ENCODE measurements at regions not wholly inside any gene's neighbourhood (a gene's known extent, or its start where the extent isn't known, plus 50 kb on each side); places are given as distances from the start of the nearest gene placed in this dataset.

- no peak for DNase-seq
- Mint-ChIP-seq H3K27ac (no peak overlapping the region), H3K36me3 (ENCODE audit: low read depth) (no peaks in the 10 kb centered on the region), H3K4me1 (no peaks in the 10 kb centered on the region), H3K9me3 (no peaks in the 10 kb centered on the region), H3K27me3 (peaks cover 3% of the 10 kb centered on the region), H3K4me3 (no peak overlapping the region)
- intact Hi-C loops (cut with micrococcal nuclease), result no loop called here
These were observed 220.4 kb downstream of the RHOU start for GRCh38 chr1:228955691-228956090.

DNA sequence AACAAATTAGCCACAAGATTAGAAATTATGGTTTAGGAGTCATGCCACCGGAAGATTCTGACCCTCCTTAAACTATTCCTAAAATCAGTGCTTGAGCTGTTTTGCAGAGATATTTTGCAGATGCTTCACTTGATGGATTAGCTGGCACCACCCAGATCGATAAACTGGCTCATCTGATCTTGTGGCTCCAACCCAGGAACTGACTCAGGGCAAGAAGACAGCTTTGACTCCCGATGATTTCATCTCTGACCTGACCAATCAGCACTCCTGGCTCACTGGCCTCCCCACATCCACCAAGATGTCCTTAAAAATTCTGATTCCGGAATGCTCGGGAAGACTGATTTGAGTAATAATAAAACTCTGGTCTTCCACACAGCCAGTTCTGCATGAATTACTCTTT lies 221.6 kb downstream of the RHOU start:
- intact Hi-C loops (cut with micrococcal nuclease), result no loop called here
- no peak overlapping the region for H3K27ac Mint-ChIP-seq
- DNase-seq, result no peak
- peaks cover 3% of the 10 kb centered on the region for H3K27me3 Mint-ChIP-seq
- no peak overlapping the region for H3K4me3 Mint-ChIP-seq
- no peaks in the 10 kb centered on the region for H3K9me3 Mint-ChIP-seq
- H3K36me3 Mint-ChIP-seq (ENCODE audit: low read depth), result no peaks in the 10 kb centered on the region
- H3K4me1 Mint-ChIP-seq, result no peaks in the 10 kb centered on the region

- intact Hi-C loops (cut with micrococcal nuclease), result no loop called here
- Mint-ChIP-seq H3K4me3 (no peak overlapping the region), H3K27me3 (peaks cover 3% of the 10 kb centered on the region), H3K36me3 (ENCODE audit: low read depth) (no peaks in the 10 kb centered on the region), H3K27ac (no peak overlapping the region), H3K4me1 (no peaks in the 10 kb centered on the region), H3K9me3 (no peaks in the 10 kb centered on the region)
- DNase-seq, result no peak
These were observed 222.3 kb downstream of the RHOU start for GRCh38 chr1:228957535-228957934.

GRCh38 chr1:228958121-228958520 lies 222.8 kb downstream of the RHOU start:
- Mint-ChIP-seq H3K4me1 (no peaks in the 10 kb centered on the region), H3K27me3 (peaks cover 5% of the 10 kb centered on the region), H3K4me3 (no peak overlapping the region), H3K9me3 (no peaks in the 10 kb centered on the region), H3K36me3 (ENCODE audit: low read depth) (no peaks in the 10 kb centered on the region), H3K27ac (no peak overlapping the region)
- intact Hi-C loops (cut with micrococcal nuclease), result no loop called here
- DNase-seq, result no peak

DNA sequence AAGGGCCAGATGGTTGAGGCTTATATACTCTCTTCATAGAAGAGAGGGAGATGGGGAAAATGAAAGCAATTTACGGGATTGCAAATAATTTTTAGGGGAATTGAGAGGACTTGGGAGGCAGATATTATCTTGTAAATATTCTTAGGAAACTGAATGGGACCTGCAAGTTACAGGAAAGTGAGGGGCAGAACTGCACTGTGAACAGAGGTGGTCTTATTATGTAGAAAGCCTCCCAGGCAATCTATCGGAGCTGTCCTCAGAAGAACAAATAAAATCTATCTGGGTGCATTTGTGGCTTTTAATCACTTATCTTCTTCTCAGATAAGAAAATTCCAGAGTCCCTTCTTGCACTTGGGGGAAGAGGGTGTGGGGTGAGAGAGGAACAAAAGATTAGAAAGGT lies 223.5 kb downstream of the RHOU start:
- Mint-ChIP-seq H3K9me3 (no peaks in the 10 kb centered on the region), H3K4me3 (no peak overlapping the region), H3K27me3 (peaks cover 7% of the 10 kb centered on the region), H3K27ac (no peak overlapping the region), H3K4me1 (no peaks in the 10 kb centered on the region), H3K36me3 (ENCODE audit: low read depth) (no peaks in the 10 kb centered on the region)
- DNase-seq, result no peak
- intact Hi-C loops (cut with micrococcal nuclease), result no loop called here

- Mint-ChIP-seq H3K4me1 (no peaks in the 10 kb centered on the region), H3K27me3 (peaks cover 7% of the 10 kb centered on the region), H3K36me3 (ENCODE audit: low read depth) (no peaks in the 10 kb centered on the region), H3K4me3 (no peak overlapping the region), H3K27ac (no peak overlapping the region), H3K9me3 (no peaks in the 10 kb centered on the region)
- intact Hi-C loops (cut with micrococcal nuclease), result no loop called here
- DNase-seq, result no peak
These were observed 225.4 kb downstream of the RHOU start for GRCh38 chr1:228960705-228961104.

GRCh38 chr1:228961511-228961910 lies 226.2 kb downstream of the RHOU start:
- H3K27me3 Mint-ChIP-seq, result peaks cover 4% of the 10 kb centered on the region
- H3K4me3 Mint-ChIP-seq, result no peak overlapping the region
- DNase-seq, result no peak
- no peaks in the 10 kb centered on the region for H3K4me1 Mint-ChIP-seq
- no peaks in the 10 kb centered on the region for H3K9me3 Mint-ChIP-seq
- intact Hi-C loops (cut with micrococcal nuclease), result no loop called here
- no peak overlapping the region for H3K27ac Mint-ChIP-seq
- H3K36me3 Mint-ChIP-seq (ENCODE audit: low read depth), result no peaks in the 10 kb centered on the region

GRCh38 chr1:228963795-228964177 lies 228.5 kb downstream of the RHOU start:
- DNase-seq, result no peak
- H3K9me3 Mint-ChIP-seq, result no peaks in the 10 kb centered on the region
- H3K4me1 Mint-ChIP-seq, result no peaks in the 10 kb centered on the region
- intact Hi-C loops (cut with micrococcal nuclease), result no loop called here
- peaks cover 4% of the 10 kb centered on the region for H3K27me3 Mint-ChIP-seq
- H3K4me3 Mint-ChIP-seq, result no peak overlapping the region
- no peak overlapping the region for H3K27ac Mint-ChIP-seq
- H3K36me3 Mint-ChIP-seq (ENCODE audit: low read depth), result no peaks in the 10 kb centered on the region

- no peaks in the 10 kb centered on the region for H3K9me3 Mint-ChIP-seq
- no peaks in the 10 kb centered on the region for H3K36me3 Mint-ChIP-seq (ENCODE audit: low read depth)
- H3K4me1 Mint-ChIP-seq, result no peaks in the 10 kb centered on the region
These were observed 229.2 kb downstream of the RHOU start for GRCh38 chr1:228964178-228965089.

GRCh38 chr1:228968891-228969606 lies 233.8 kb downstream of the RHOU start:
- Mint-ChIP-seq H3K4me1 (no peaks in the 10 kb centered on the region), H3K4me3 (no peak overlapping the region), H3K9me3 (no peaks in the 10 kb centered on the region), H3K27ac (no peak overlapping the region), H3K27me3 (peaks cover 3% of the 10 kb centered on the region), H3K36me3 (ENCODE audit: low read depth) (no peaks in the 10 kb centered on the region)
- intact Hi-C loops (cut with micrococcal nuclease), result no loop called here
- DNase-seq, result no peak

More at GRCh38 chr1:228964178-228965089, 229.2 kb downstream of the RHOU start:
- intact Hi-C loops (cut with micrococcal nuclease), result no loop called here
- peaks cover 4% of the 10 kb centered on the region for H3K27me3 Mint-ChIP-seq
- no peak overlapping the region for H3K27ac Mint-ChIP-seq
- no peak for DNase-seq
- no peak overlapping the region for H3K4me3 Mint-ChIP-seq

GRCh38 chr1:228969953-228970800 lies 234.9 kb downstream of the RHOU start:
- peaks cover 3% of the 10 kb centered on the region for H3K27me3 Mint-ChIP-seq
- no peak overlapping the region for H3K27ac Mint-ChIP-seq
- H3K4me3 Mint-ChIP-seq, result no peak overlapping the region
- no peaks in the 10 kb centered on the region for H3K36me3 Mint-ChIP-seq (ENCODE audit: low read depth)
- H3K4me1 Mint-ChIP-seq, result no peaks in the 10 kb centered on the region
- intact Hi-C loops (cut with micrococcal nuclease), result no loop called here
- H3K9me3 Mint-ChIP-seq, result no peaks in the 10 kb centered on the region
- no peak for DNase-seq

DNA sequence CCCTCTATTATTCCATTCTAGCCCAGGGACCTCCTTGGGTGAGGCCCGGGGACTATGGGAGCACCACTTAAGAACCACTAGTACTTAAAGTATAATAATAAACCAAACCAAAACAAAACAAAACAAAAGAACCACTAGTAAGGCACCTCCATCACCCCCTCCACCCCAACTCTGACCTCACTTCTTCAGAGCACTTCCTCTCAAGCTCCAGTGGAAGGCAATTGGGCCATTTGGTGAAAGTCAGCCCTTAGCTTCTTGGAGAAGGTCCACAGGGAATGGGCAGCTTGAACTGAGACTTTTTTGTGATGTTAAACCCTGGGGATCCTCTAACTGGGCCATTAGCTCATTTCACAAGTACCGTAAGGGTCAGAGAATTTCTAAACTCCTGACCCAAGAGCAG lies 237.3 kb downstream of the RHOU start:
- DNase-seq, result no peak
- Mint-ChIP-seq H3K27me3 (peaks cover 4% of the 10 kb centered on the region), H3K4me1 (no peaks in the 10 kb centered on the region), H3K4me3 (no peak overlapping the region), H3K9me3 (no peaks in the 10 kb centered on the region), H3K27ac (no peak overlapping the region), H3K36me3 (ENCODE audit: low read depth) (no peaks in the 10 kb centered on the region)
- intact Hi-C loops (cut with micrococcal nuclease), result no loop called here

GRCh38 chr1:228974273-228974672 lies 239.0 kb downstream of the RHOU start:
- H3K36me3 Mint-ChIP-seq (ENCODE audit: low read depth), result no peaks in the 10 kb centered on the region
- H3K4me3 Mint-ChIP-seq, result no peak overlapping the region
- intact Hi-C loops (cut with micrococcal nuclease), result no loop called here
- no peak for DNase-seq
- H3K27ac Mint-ChIP-seq, result no peak overlapping the region
- H3K9me3 Mint-ChIP-seq, result no peaks in the 10 kb centered on the region
- peaks cover 6% of the 10 kb centered on the region for H3K27me3 Mint-ChIP-seq
- H3K4me1 Mint-ChIP-seq, result no peaks in the 10 kb centered on the region

Measured in activated CD4-positive, alpha-beta T cell treated with anti-CD3 and anti-CD28 coated beads, Interleukin-2, amount 10 ng/mL, durations not matched to agents 24 days and 14 days (primary cell).